Parathyroid adenoma (tissue), 2 donors: ENCODE measurements at regions not wholly inside any gene's neighbourhood (a gene's known extent, or its start where the extent isn't known, plus 50 kb on each side); places are given as distances from the start of the nearest gene placed in this dataset.

ENCODE experiments used
- H2AFZ ChIP-seq: fragments of 300-600 bp; sonication (generic); one replicate; pipeline ENCODE4 v1.7.0; 2017; ENCODE audit warnings: antibody characterized with exemption, mild to moderate bottlenecking
- H3K27ac ChIP-seq: fragments of 300-600 bp; sonication (generic); one replicate; pipeline ENCODE4 v1.7.0; 2017
- H3K27me3 ChIP-seq: fragments of 300-600 bp; sonication (generic); one replicate; pipeline ENCODE4 v1.7.0; 2017; ENCODE audit warnings: low read length; ENCODE audit not compliant: control insufficient read depth, insufficient read depth
- H3K36me3 ChIP-seq: fragments of 300-600 bp; sonication (generic); one replicate; pipeline ENCODE4 v1.7.0; 2017; ENCODE audit warnings: low read length; ENCODE audit not compliant: control insufficient read depth, insufficient read depth
- H3K4me1 ChIP-seq: fragments of 300-600 bp; sonication (generic); one replicate; pipeline ENCODE4 v1.7.0; 2017; ENCODE audit warnings: control low read depth
- H3K4me2 ChIP-seq: fragments of 300-600 bp; sonication (generic); one replicate; pipeline ENCODE4 v1.7.0; 2017; ENCODE audit warnings: low read length
- H3K4me3 ChIP-seq: fragments of 300-600 bp; sonication (generic); one replicate; pipeline ENCODE4 v1.7.0; 2017; ENCODE audit warnings: low read depth, low read length
- H3K79me2 ChIP-seq: fragments of 300-600 bp; sonication (generic); one replicate; pipeline ENCODE4 v1.7.0; 2017; ENCODE audit warnings: control low read depth
- H3K9ac ChIP-seq: fragments of 300-600 bp; sonication (generic); one replicate; pipeline ENCODE4 v1.7.0; 2017; ENCODE audit warnings: mild to moderate bottlenecking
- H3K9me3 ChIP-seq: fragments of 300-600 bp; sonication (generic); one replicate; pipeline ENCODE4 v1.7.0; 2017; ENCODE audit warnings: low read length; ENCODE audit not compliant: control insufficient read depth
- TF ChIP-seq, protein P1 (sequence below): fragments of 300-600 bp; sonication (generic); IDR thresholded peaks from one replicate; pipeline ENCODE4 v1.7.0; 2017; ENCODE audit warnings: antibody characterized with exemption, mild to moderate bottlenecking
- donor health status: primary hyperparathyroidism.

- no peaks in the 10 kb centered on the region for H3K9me3 ChIP-seq
- no peaks in the 10 kb centered on the region for H3K4me1 ChIP-seq
- H3K27me3 ChIP-seq, result no peaks in the 10 kb centered on the region
- no peaks in the 10 kb centered on the region for H3K36me3 ChIP-seq
- H3K4me2 ChIP-seq, result no peak overlapping the region
- TF ChIP-seq, protein P1, sequence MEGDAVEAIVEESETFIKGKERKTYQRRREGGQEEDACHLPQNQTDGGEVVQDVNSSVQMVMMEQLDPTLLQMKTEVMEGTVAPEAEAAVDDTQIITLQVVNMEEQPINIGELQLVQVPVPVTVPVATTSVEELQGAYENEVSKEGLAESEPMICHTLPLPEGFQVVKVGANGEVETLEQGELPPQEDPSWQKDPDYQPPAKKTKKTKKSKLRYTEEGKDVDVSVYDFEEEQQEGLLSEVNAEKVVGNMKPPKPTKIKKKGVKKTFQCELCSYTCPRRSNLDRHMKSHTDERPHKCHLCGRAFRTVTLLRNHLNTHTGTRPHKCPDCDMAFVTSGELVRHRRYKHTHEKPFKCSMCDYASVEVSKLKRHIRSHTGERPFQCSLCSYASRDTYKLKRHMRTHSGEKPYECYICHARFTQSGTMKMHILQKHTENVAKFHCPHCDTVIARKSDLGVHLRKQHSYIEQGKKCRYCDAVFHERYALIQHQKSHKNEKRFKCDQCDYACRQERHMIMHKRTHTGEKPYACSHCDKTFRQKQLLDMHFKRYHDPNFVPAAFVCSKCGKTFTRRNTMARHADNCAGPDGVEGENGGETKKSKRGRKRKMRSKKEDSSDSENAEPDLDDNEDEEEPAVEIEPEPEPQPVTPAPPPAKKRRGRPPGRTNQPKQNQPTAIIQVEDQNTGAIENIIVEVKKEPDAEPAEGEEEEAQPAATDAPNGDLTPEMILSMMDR, result no peak
- H3K4me3 ChIP-seq, result no peak overlapping the region
- no peak overlapping the region for H3K9ac ChIP-seq
- H3K79me2 ChIP-seq, result no peaks in the 10 kb centered on the region
- no peak overlapping the region for H3K27ac ChIP-seq
- no peak overlapping the region for H2AFZ ChIP-seq
Observed at GRCh38 chr2:83613178-83613577, 845.9 kb downstream of the SUCLG1 start.

DNA sequence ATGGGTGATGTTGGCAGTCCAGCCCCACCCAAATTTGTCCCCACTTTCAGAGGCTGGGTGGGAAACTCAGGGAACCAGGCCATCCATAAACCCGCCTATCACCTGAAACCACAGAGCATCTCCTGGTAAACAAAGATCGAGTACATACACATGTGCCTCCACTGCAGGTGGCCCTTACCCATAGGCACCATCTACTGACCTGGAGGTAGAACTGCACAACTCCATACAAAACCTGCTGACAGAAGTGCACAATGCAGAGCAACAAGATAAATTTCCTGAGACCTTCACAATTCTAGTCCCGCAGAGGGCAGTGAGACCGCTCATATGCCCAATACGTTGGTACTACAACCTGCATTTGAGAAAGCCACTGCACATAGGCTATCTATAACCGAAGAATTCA, 856.3 kb downstream of the SUCLG1 start:
- Histone ChIP-seq H3K9me3 (no peaks in the 10 kb centered on the region), H3K36me3 (no peaks in the 10 kb centered on the region), H3K9ac (no peak overlapping the region), H2AFZ (no peak overlapping the region), H3K4me2 (no peak overlapping the region), H3K27ac (no peak overlapping the region), H3K27me3 (no peaks in the 10 kb centered on the region), H3K79me2 (no peaks in the 10 kb centered on the region), H3K4me3 (no peak overlapping the region), H3K4me1 (no peaks in the 10 kb centered on the region)
- TF ChIP-seq, protein P1, result no peak

GRCh38 chr2:83596592-83597282, 862.3 kb downstream of the SUCLG1 start:
- H3K27ac ChIP-seq, result no peak overlapping the region

DNA sequence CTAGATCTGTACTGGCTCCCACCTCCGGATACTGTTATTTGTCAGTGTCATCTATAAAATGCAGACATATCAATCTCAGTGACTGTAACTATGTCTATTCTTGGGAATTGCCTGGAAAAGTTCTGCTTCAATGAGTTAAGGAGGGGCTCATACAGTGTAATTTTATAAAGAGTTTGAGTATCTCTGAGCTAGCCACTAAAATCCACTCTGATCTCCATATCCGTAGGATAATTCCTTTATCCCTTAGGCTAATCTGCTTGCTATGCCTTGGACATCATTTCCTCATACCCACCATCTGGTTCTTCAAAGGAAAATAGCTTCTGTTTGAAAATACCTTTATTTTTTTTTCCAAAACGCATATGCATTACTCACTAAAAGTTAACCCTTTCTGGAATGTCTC, 863.2 kb downstream of the SUCLG1 start:
- no peaks in the 10 kb centered on the region for H3K4me1 ChIP-seq

More at GRCh38 chr2:83596592-83597282, 862.3 kb downstream of the SUCLG1 start:
- Histone ChIP-seq H3K79me2 (no peaks in the 10 kb centered on the region), H3K9ac (no peak overlapping the region), H3K4me1 (no peaks in the 10 kb centered on the region), H3K4me2 (no peak overlapping the region), H3K36me3 (no peaks in the 10 kb centered on the region), H3K9me3 (no peaks in the 10 kb centered on the region), H3K4me3 (no peak overlapping the region), H3K27me3 (no peaks in the 10 kb centered on the region), H2AFZ (no peak overlapping the region)
- TF ChIP-seq, protein P1, result no peak

More for the DNA sequence above, 863.2 kb downstream of the SUCLG1 start:
- H3K27ac ChIP-seq, result no peak overlapping the region
- no peak overlapping the region for H3K9ac ChIP-seq
- no peak overlapping the region for H2AFZ ChIP-seq
- H3K36me3 ChIP-seq, result no peaks in the 10 kb centered on the region
- TF ChIP-seq, protein P1, result no peak
- H3K4me3 ChIP-seq, result no peak overlapping the region
- H3K4me2 ChIP-seq, result no peak overlapping the region
- H3K9me3 ChIP-seq, result no peaks in the 10 kb centered on the region
- no peaks in the 10 kb centered on the region for H3K27me3 ChIP-seq
- H3K79me2 ChIP-seq, result no peaks in the 10 kb centered on the region
